T-helper 17 cell (primary cell): ENCODE measurements at regions not wholly inside any gene's neighbourhood (a gene's known extent, or its start where the extent isn't known, plus 50 kb on each side); places are given as distances from the start of the nearest gene placed in this dataset.

ENCODE experiments used
- ATAC-seq: fragments of 150-1000 bp; cut with Tn5 transposase; 2 replicates; pipeline ENCODE4 v1.10.0; 2021; ENCODE audit warnings: mild to moderate bottlenecking, moderate library complexity
- DNase-seq, 3 donors: peaks; one replicate each; pipeline versions ENCODE4 v3.0.0 to v3.0.0-alpha.2; 2020 to 2021
- H3K9me3 ChIP-seq: one replicate; pipeline ENCODE4 v1.7.0; 2013; ENCODE audit warnings: low read length, mild to moderate bottlenecking; ENCODE audit not compliant: control insufficient read depth, poor library complexity, severe bottlenecking
- H3K27ac Mint-ChIP-seq: one replicate; pipeline ENCODE4 v1.8.0; 2022; ENCODE audit warnings: mild to moderate bottlenecking, moderate library complexity, mixed read lengths
- H3K27me3 Mint-ChIP-seq: one replicate; pipeline ENCODE4 v1.8.0; 2022; ENCODE audit warnings: mixed read lengths
- H3K36me3 Mint-ChIP-seq: one replicate; pipeline ENCODE4 v1.8.0; 2022; ENCODE audit warnings: low read depth, mixed read lengths
- H3K4me1 Mint-ChIP-seq: one replicate; pipeline ENCODE4 v1.8.0; 2022; ENCODE audit warnings: mild to moderate bottlenecking, mixed read lengths
- H3K4me3 Mint-ChIP-seq: one replicate; pipeline ENCODE4 v1.8.0; 2022; ENCODE audit warnings: mild to moderate bottlenecking, moderate library complexity, mixed read lengths

DNA sequence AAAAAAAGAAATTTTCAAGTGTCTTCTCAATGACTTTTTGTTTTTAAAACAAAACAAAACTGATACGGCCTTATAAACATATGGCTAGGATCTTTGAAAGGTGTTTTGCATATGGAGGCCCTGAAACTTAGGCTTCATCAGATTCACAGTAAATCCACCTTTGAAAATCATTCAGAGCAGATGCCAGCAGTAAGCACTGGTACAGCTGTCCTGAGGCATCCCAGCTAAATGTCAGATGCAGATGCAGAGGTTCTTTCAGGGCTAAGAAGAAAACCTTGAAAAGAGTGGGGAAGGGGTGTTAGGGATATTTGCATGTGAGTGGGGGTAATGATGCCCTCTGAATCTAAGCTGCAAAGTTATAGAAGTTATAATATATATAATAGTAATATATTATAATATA, 56.2 kb upstream of the GNG12 start:
- Mint-ChIP-seq H3K4me1 (no peaks in the 10 kb centered on the region), H3K27me3 (peaks cover 63% of the 10 kb centered on the region), H3K4me3 (no peak overlapping the region), H3K36me3 (peaks cover 4% of the 10 kb centered on the region), H3K27ac (no peak overlapping the region)
- no peaks in the 10 kb centered on the region for H3K9me3 ChIP-seq
- no peak for DNase-seq
- ATAC-seq: no peak

DNA sequence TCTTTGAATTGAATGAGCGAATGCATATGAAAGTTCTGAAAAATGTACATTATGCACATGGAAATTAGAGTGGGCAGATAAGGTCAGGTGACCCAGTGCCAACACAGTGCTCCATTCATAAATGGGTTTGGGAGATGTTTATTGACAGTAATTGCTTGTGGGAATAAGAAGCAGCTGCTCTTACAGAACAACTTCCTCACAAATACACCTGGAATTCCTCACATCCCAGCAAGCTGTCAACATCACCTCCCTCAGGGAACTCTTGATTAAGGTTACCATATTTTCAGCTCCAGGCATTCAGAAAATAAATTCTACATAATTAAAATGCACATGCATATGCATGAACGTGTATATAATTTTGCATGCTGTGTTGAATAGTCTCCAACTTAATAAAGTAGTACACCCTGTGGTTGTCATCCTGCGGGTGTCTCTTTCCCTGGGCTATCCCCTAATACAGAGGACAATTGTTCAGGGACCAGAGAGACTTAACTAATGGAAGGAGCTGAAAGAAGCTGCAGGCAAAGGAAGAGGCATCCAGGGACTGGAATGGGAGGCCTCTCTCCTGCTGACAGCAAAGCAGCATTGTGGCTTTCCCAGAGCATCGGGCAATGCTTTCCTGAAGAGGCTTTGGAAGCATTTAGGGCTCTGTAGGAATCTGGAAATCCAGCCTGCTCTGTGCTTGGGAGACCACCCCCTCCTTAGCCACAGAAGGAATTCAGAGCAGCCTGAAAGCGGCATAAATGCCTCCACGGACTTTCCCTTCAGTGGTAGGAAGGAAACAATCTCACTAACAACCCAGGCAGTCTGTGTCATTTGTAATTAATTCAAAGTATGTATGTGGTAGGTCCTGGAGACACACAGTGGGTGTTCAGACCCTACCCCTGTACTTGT, 55.2 kb upstream of the GNG12 start:
- H3K36me3 Mint-ChIP-seq: peaks cover 4% of the 10 kb centered on the region
- H3K27ac Mint-ChIP-seq: no peak overlapping the region
- no peak for ATAC-seq
- no peak for DNase-seq
- no peaks in the 10 kb centered on the region for H3K4me1 Mint-ChIP-seq
- no peak overlapping the region for H3K4me3 Mint-ChIP-seq
- peaks cover 70% of the 10 kb centered on the region for H3K27me3 Mint-ChIP-seq
- H3K9me3 ChIP-seq: no peaks in the 10 kb centered on the region

- Mint-ChIP-seq H3K27me3 (peaks cover 71% of the 10 kb centered on the region), H3K4me3 (no peak overlapping the region), H3K4me1 (no peaks in the 10 kb centered on the region), H3K36me3 (peaks cover 4% of the 10 kb centered on the region), H3K27ac (no peak overlapping the region)
- H3K9me3 ChIP-seq: no peaks in the 10 kb centered on the region
- ATAC-seq (no peak), DNase-seq (no peak)
Measured at GRCh38 chr1:67887146-67887545, 53.9 kb upstream of the GNG12 start.

- no peaks in the 10 kb centered on the region for H3K4me1 Mint-ChIP-seq
- DNase-seq (no peak), ATAC-seq (no peak)
- peaks cover 67% of the 10 kb centered on the region for H3K27me3 Mint-ChIP-seq
- peaks cover 4% of the 10 kb centered on the region for H3K36me3 Mint-ChIP-seq
- no peak overlapping the region for H3K27ac Mint-ChIP-seq
- no peak overlapping the region for H3K4me3 Mint-ChIP-seq
- H3K9me3 ChIP-seq: no peaks in the 10 kb centered on the region
Measured at GRCh38 chr1:67886076-67886475, 52.8 kb upstream of the GNG12 start.

GRCh38 chr1:67883069-67883468, 49.8 kb upstream of the GNG12 start:
- Mint-ChIP-seq H3K36me3 (peaks cover 2% of the 10 kb centered on the region), H3K4me1 (no peaks in the 10 kb centered on the region), H3K4me3 (no peak overlapping the region), H3K27ac (no peak overlapping the region), H3K27me3 (peaks cover 57% of the 10 kb centered on the region)
- H3K9me3 ChIP-seq: no peaks in the 10 kb centered on the region
- DNase-seq (no peak), ATAC-seq (no peak)
